ENCODE measurements at regions not wholly inside any gene's neighbourhood (a gene's known extent, or its start where the extent isn't known, plus 50 kb on each side); places are given as distances from the start of the nearest gene placed in this dataset.

- no peak for TF ChIP-seq CTCF (conservative IDR thresholded peaks at IDR 0.05; ENCODE audit: low read depth, low read length)
- TF ChIP-seq EZH2phosphoT487 (IDR thresholded peaks at IDR 0.05; ENCODE audit: borderline replicate concordance, low read length) = no peak
- TF ChIP-seq EZH2 (IDR thresholded peaks at IDR 0.05; ENCODE audit: low read length, unreplicated experiment) = no peak
Measured at GRCh38 chr2:126381091-126381490, 274.9 kb upstream of the GYPC start.
